ENCODE measurements at regions not wholly inside any gene's neighbourhood (a gene's known extent, or its start where the extent isn't known, plus 50 kb on each side); places are given as distances from the start of the nearest gene placed in this dataset.

DNA sequence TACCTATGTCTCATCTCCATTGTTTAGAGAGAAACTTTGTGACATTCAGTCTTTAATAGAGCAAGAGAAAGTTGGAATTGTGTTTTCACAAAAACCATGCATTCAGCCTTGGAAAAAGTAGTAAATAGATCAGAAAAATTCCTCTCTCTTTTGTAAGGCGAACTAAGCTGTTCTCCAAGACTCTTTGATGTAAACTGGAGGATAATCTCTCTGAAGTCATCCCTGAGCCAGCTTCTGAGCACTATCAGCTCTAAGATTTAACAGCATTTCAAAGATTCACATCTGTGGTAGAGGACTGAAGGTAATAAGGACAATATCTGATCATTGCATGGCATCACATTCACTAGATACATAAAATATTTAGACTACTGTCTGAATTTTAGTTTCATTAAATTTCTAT, 904.6 kb upstream of the ATXN8OS start:
- TF ChIP-seq CTCF (IDR thresholded peaks at IDR 0.05), result no peak
- no peak for TF ChIP-seq POLR2A (IDR thresholded peaks at IDR 0.05)

Data from lower leg skin (tissue), 3 donors.